Epithelial cell of proximal tubule (primary cell): ENCODE measurements at regions not wholly inside any gene's neighbourhood (a gene's known extent, or its start where the extent isn't known, plus 50 kb on each side); places are given as distances from the start of the nearest gene placed in this dataset.

Experiments used
- DNase-seq: peaks from one replicate; pipeline ENCODE4 v3.0.0-alpha.2; 2011; ENCODE audit warnings: low read depth
- H3K4me3 ChIP-seq: 2 replicates; pipeline ENCODE4 v1.5.1; 2011; ENCODE audit warnings: low read depth, mild to moderate bottlenecking, low read length
- CTCF ChIP-seq: conservative IDR thresholded peaks from 2 replicates; pipeline ENCODE4 v1.5.1; 2012; ENCODE audit warnings: low read depth, mild to moderate bottlenecking, low read length

- H3K4me3 ChIP-seq, result no peak overlapping the region
- DNase-seq, result peak; percentile 7
- peak; percentile 74 for TF ChIP-seq CTCF
These were observed 1019.6 kb upstream of the PIK3C3 start for GRCh38 chr18:40935423-40935822.

- no peak for DNase-seq
- no peak overlapping the region for H3K4me3 ChIP-seq
- no peak for TF ChIP-seq CTCF
These were observed 1022.2 kb upstream of the PIK3C3 start for GRCh38 chr18:40932862-40933261.

GRCh38 chr18:40930211-40930882, 1024.7 kb upstream of the PIK3C3 start:
- TF ChIP-seq CTCF, result no peak
- DNase-seq, result no peak
- no peak overlapping the region for H3K4me3 ChIP-seq

- no peak for TF ChIP-seq CTCF
- no peak overlapping the region for H3K4me3 ChIP-seq
- no peak for DNase-seq
These were observed 1025.6 kb upstream of the PIK3C3 start for GRCh38 chr18:40929399-40929798.

- TF ChIP-seq CTCF, result no peak
- H3K4me3 ChIP-seq, result no peak overlapping the region
- no peak for DNase-seq
These were observed 1028.4 kb upstream of the PIK3C3 start for GRCh38 chr18:40926679-40927078.

- no peak for DNase-seq
- no peak overlapping the region for H3K4me3 ChIP-seq
- no peak for TF ChIP-seq CTCF
These were observed 1029.9 kb upstream of the PIK3C3 start for GRCh38 chr18:40925071-40925541.
